ENCODE measurements at regions not wholly inside any gene's neighbourhood (a gene's known extent, or its start where the extent isn't known, plus 50 kb on each side); places are given as distances from the start of the nearest gene placed in this dataset.

DNA sequence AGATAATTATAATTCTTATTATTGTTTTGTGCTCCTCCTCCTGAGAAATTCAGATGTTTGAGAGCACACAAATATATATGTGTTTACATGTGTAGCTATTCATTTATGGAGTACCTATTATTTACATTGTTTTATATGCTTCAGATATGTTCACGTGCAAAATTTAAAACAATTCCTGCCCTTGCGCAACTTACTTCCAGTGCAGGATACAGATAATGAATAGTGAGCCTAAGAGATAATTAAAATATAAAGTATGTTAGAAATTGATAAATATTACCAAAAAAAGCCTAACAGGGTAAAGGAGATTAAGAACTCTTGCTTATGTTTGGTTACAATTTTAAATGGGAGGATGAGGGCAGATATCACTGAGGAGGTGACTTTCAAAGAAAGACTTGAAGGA lies 81.7 kb upstream of the DPH6 start:
- TF ChIP-seq, protein P1, sequence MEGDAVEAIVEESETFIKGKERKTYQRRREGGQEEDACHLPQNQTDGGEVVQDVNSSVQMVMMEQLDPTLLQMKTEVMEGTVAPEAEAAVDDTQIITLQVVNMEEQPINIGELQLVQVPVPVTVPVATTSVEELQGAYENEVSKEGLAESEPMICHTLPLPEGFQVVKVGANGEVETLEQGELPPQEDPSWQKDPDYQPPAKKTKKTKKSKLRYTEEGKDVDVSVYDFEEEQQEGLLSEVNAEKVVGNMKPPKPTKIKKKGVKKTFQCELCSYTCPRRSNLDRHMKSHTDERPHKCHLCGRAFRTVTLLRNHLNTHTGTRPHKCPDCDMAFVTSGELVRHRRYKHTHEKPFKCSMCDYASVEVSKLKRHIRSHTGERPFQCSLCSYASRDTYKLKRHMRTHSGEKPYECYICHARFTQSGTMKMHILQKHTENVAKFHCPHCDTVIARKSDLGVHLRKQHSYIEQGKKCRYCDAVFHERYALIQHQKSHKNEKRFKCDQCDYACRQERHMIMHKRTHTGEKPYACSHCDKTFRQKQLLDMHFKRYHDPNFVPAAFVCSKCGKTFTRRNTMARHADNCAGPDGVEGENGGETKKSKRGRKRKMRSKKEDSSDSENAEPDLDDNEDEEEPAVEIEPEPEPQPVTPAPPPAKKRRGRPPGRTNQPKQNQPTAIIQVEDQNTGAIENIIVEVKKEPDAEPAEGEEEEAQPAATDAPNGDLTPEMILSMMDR (IDR thresholded peaks at IDR 0.05): no peak
- TF ChIP-seq POLR2A (IDR thresholded peaks at IDR 0.05): no peak

All from adrenal gland (tissue), 5 donors.